Breast epithelium (tissue), 3 donors: ENCODE measurements at regions not wholly inside any gene's neighbourhood (a gene's known extent, or its start where the extent isn't known, plus 50 kb on each side); places are given as distances from the start of the nearest gene placed in this dataset.

Experiments used
- POLR2A ChIP-seq: fragments of 450-650 bp; IDR thresholded peaks from one replicate; pipeline ENCODE4 v1.6.1; 2016; ENCODE audit warnings: antibody characterized with exemption, mild to moderate bottlenecking, moderate library complexity
- POLR2AphosphoS5 ChIP-seq, 3 donors: sonication (generic); formaldehyde crosslinking; IDR thresholded peaks; one replicate each; pipeline ENCODE4 v1.6.1; 2017; ENCODE audit warnings: antibody characterized with exemption in 3 of 3
- TF ChIP-seq, protein P1 (sequence below), 3 donors: fragments of 450-650 bp; IDR thresholded peaks; one replicate each; pipeline ENCODE4 v1.5.1; 2016 to 2017; ENCODE audit warnings: antibody characterized with exemption in 3 of 3, mild to moderate bottlenecking in 3 of 3, moderate library complexity in 3 of 3

DNA sequence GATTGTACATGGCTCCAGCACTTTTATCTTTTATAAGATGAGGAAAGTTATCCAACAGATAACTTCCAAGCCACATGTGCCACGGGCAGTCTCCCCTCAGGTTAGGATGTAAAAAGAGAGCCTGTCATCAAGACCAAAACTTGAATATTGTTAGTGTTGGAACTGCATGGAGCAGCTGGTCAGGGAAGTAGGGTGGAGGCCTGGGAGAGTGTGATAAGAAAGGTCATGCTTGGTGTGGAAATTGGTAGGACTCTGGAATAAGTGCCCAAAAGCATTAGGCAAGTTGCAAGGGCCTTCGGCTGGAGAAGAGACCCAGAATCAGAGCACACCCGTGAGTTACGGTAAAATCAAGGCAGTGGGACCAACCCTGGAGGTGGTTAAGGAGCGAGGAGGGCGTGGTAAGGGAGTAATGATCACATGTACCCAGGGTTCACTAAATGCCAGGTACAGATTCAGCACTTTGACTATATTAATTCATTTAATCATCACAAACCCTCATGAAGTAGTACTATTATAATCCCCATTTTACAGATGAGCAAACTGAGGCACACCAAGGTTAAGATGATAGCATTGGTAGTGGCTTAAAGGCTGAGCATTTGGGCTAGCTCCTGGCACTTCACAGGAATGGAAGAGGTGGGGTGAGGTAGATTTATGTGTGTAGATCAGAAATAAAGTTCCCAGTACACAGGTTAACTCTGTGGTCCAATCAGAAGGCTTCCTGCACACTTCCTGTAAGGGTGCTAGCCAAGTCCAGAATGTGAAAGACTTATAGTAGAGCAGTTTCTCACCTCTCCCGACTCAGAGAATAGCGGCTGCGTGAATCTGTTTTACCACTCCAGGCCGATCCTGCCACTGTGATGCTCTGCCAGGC lies 96.5 kb upstream of the ZNF608 start:
- TF ChIP-seq POLR2A = no peak
- TF ChIP-seq, protein P1, sequence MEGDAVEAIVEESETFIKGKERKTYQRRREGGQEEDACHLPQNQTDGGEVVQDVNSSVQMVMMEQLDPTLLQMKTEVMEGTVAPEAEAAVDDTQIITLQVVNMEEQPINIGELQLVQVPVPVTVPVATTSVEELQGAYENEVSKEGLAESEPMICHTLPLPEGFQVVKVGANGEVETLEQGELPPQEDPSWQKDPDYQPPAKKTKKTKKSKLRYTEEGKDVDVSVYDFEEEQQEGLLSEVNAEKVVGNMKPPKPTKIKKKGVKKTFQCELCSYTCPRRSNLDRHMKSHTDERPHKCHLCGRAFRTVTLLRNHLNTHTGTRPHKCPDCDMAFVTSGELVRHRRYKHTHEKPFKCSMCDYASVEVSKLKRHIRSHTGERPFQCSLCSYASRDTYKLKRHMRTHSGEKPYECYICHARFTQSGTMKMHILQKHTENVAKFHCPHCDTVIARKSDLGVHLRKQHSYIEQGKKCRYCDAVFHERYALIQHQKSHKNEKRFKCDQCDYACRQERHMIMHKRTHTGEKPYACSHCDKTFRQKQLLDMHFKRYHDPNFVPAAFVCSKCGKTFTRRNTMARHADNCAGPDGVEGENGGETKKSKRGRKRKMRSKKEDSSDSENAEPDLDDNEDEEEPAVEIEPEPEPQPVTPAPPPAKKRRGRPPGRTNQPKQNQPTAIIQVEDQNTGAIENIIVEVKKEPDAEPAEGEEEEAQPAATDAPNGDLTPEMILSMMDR (IDR thresholded peaks at IDR 0.05) = no peak
- TF ChIP-seq POLR2AphosphoS5 (IDR thresholded peaks at IDR 0.05) = no peak
